AG04449 (cell line): ENCODE measurements at regions not wholly inside any gene's neighbourhood (a gene's known extent, or its start where the extent isn't known, plus 50 kb on each side); places are given as distances from the start of the nearest gene placed in this dataset.

ENCODE experiments used
- CTCF ChIA-PET: fragments of 350-600 bp; formaldehyde crosslinking; extraction: SDS; loops from one replicate; lab custom pipeline; 2021; ENCODE audit warnings: antibody characterized with exemption; lab: Yijun Ruan, JAX
- POLR2A ChIA-PET: fragments of 400-600, 350-600 bp; formaldehyde crosslinking; extraction: SDS; loops from one replicate; lab custom pipeline; 2020; ENCODE audit warnings: antibody characterized with exemption, inconsistent platforms; lab: Yijun Ruan, JAX
- DNase-seq: peaks from one replicate; pipeline ENCODE4 v3.0.0-alpha.2; 2010; ENCODE audit warnings: low read depth, low spot score
- H3K4me3 ChIP-seq: 2 replicates; pipeline ENCODE4 v1.5.1; 2011; ENCODE audit warnings: low read depth, mild to moderate bottlenecking, control low read depth, low read length
- TF ChIP-seq, protein P1 (sequence below): IDR thresholded peaks from one replicate; pipeline ENCODE4 v1.5.1; 2011; ENCODE audit warnings: mild to moderate bottlenecking, moderate library complexity, low read length, control low read depth, inconsistent platforms; ENCODE audit not compliant: insufficient read depth; ENCODE audit errors: missing control alignments

GRCh38 chr17:79167486-79167885, 92.9 kb downstream of the ENGASE start:
- no peak for DNase-seq
- no peak overlapping the region for H3K4me3 ChIP-seq
- TF ChIP-seq, protein P1, sequence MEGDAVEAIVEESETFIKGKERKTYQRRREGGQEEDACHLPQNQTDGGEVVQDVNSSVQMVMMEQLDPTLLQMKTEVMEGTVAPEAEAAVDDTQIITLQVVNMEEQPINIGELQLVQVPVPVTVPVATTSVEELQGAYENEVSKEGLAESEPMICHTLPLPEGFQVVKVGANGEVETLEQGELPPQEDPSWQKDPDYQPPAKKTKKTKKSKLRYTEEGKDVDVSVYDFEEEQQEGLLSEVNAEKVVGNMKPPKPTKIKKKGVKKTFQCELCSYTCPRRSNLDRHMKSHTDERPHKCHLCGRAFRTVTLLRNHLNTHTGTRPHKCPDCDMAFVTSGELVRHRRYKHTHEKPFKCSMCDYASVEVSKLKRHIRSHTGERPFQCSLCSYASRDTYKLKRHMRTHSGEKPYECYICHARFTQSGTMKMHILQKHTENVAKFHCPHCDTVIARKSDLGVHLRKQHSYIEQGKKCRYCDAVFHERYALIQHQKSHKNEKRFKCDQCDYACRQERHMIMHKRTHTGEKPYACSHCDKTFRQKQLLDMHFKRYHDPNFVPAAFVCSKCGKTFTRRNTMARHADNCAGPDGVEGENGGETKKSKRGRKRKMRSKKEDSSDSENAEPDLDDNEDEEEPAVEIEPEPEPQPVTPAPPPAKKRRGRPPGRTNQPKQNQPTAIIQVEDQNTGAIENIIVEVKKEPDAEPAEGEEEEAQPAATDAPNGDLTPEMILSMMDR = no peak
- POLR2A ChIA-PET = no interaction called here
- CTCF ChIA-PET = no interaction called here

DNA sequence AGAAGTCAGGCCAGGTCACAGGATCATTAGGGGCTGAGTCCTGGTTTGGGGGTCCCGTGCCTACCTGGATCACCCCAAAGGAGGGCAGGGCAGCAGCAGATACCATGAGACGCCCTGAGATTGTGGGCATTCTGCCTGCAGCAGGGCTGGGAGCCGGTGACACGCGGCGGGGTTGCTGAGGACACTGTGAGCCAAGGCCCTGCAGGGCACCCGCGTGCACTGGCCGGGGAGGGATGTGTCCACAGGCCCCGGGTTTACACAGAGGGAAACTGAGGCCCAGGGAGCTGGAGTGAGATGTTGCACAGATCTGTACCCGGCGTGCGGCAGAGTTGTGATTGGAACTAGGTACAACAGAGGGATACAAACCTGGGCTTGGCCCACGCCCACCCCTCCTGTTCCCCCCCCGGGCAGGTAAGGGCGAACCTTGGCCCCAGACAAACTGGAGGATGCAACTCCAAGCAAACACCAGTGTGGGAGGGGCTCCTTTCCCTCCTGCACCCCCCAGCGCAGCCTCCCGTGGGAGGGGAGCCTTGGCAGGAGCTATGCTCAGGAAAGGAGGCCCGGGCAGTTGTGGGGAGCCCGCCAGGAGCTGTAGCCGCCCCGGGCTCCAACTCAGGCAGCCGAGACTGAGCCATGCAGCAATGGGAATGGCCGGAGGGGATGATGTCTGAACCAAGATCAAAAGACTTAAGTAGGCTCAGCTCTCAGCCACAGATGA, 91.3 kb downstream of the ENGASE start:
- no peak for DNase-seq
- ChIA-PET CTCF (interaction anchor here (1.4 kb wide), 1 partner anchor 81 kb away, joined by 4 read pairs; no protein-coding TSS in a partner anchor), POLR2A (no interaction called here)
- TF ChIP-seq, protein P1 = no peak
- no peak overlapping the region for H3K4me3 ChIP-seq

DNA sequence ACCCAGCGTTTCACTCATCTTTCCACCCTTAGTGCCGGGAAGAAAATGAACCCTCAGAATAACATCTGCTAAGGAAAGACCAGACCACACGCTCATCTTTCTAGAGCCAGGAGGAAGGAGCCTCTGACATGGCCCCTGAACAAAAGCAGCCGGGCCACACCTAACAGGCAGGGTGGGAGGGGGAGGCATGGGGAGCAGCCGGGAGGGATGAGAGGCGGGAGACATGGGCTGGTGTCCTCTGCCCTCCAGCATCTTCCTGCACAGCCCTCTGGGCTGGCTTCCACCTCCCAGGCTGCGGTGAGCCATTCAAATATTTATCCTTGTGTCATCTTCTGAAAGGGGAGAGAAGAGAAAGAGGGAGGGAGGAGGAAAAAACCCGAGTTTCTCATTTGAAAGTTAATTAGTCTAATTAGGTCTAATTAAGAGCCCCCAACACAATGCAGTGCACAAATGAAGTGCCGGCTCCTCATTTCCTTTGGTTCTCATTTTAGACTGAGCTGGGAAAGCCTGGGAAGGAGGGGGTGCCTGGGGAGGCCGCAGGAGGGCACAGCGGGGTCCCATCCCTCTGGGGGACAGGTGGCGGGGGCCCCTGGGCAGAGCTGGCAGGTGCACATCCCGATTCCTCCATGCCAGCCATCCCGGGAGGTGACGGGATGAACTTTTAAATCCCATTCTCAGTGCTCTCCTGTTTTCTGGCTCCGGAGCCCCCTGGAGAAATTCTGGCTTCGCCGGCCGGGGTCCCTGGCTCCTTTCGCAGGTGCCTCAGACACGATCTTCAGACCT, 90.5 kb downstream of the ENGASE start:
- DNase-seq = no peak

DNA sequence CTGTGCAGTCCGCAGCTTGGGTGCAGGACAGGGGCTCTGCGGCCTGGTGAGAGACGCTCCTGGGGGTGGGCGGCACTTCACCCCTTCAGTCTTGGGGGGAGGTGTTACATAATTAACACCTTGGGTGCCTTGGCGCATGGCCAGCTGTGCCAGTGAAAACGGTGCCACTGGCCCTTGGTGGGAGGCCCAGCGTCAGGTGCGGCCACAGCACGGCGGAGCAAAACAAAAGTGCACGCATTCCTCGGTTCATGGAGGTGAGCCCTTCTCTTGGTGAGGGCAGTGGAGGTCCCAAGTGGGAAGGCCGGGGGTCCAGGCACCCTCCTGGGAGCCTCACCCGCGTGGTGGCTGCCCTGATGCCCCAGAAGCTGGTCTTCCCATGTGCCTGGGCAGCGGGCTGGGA, 89.8 kb downstream of the ENGASE start:
- no peak for DNase-seq
- ChIA-PET CTCF (no interaction called here), POLR2A (no interaction called here)
- no peak overlapping the region for H3K4me3 ChIP-seq
- TF ChIP-seq, protein P1 = no peak

More for the DNA sequence above, 90.5 kb downstream of the ENGASE start:
- ChIA-PET CTCF (interaction anchor here (1.4 kb wide), 1 partner anchor 80 kb away, joined by 4 read pairs; no protein-coding TSS in a partner anchor), POLR2A (no interaction called here)
- no peak overlapping the region for H3K4me3 ChIP-seq
- TF ChIP-seq, protein P1 = no peak

DNA sequence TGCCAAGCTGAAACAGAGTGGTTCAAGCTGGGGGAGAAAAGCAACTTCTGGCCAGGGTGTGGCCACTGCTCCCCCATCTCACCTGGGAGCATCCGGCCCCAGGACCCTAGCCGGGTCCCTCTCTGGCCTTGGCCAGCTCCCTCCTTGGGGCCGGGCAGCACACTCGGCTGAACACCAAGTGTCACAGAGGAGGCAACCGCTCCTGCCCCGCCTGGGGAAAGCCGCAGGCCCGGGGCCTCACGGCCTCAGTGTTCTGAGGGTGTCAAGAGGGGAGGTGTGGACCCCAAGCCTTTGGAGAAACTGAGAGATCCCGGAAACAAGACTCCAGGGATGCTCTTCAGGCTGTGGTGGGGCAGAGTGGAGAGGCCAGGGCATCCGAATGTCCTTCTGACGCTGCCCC, 88.4 kb downstream of the ENGASE start:
- CTCF ChIA-PET = no interaction called here
- no peak overlapping the region for H3K4me3 ChIP-seq
- TF ChIP-seq, protein P1 = no peak
- POLR2A ChIA-PET = no interaction called here
- no peak for DNase-seq
